ENCODE measurements at regions not wholly inside any gene's neighbourhood (a gene's known extent, or its start where the extent isn't known, plus 50 kb on each side); places are given as distances from the start of the nearest gene placed in this dataset.

DNA sequence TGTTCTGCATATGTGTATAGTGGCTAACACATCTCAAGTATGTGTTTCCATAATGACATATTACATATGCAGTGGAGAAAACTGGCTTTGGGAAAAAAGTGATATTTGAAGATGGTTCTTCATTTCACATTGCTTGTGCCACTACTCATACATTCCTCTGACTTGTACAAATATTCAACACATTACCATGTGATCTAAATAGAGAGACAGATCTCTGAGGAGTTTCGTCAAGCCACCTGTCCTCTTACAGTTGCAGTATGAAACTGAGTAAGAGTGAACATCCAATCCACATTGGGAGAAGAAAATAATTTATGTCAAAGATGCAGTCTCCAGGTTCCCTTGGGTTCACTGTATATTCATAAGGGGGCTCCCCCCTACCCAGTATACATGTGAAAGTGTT is 123.9 kb downstream of the KDR start:
- TF ChIP-seq POLR2AphosphoS5 (IDR thresholded peaks at IDR 0.05; ENCODE audit: low read depth, low read length) (no peak), POLR2A (IDR thresholded peaks at IDR 0.05; ENCODE audit: low read depth, low read length) (no peak), TAF1 (IDR thresholded peaks at IDR 0.05; ENCODE audit: borderline replicate concordance, low read depth, low read length) (no peak)
